NT2/D1 (cell line): ENCODE measurements at regions not wholly inside any gene's neighbourhood (a gene's known extent, or its start where the extent isn't known, plus 50 kb on each side); places are given as distances from the start of the nearest gene placed in this dataset.

Experiments
- SUZ12 ChIP-seq: IDR thresholded peaks from 2 replicates; pipeline ENCODE4 v1.6.1; 2011; ENCODE audit not compliant: insufficient read length, insufficient read depth; ENCODE audit errors: extremely low read depth
- YY1 ChIP-seq: IDR thresholded peaks from 2 replicates; pipeline ENCODE4 v1.6.1; 2011; ENCODE audit not compliant: insufficient read length, insufficient read depth
- ZNF274 ChIP-seq: IDR thresholded peaks from 2 replicates; pipeline ENCODE4 v1.6.1; 2011; ENCODE audit warnings: mild to moderate bottlenecking, low read depth, low read length

GRCh38 chr10:118943253-118943652, 86.3 kb upstream of the NANOS1 start:
- TF ChIP-seq YY1 (no peak), ZNF274 (no peak), SUZ12 (no peak)
